ENCODE measurements at regions not wholly inside any gene's neighbourhood (a gene's known extent, or its start where the extent isn't known, plus 50 kb on each side); places are given as distances from the start of the nearest gene placed in this dataset.
"Not testable (repeated sequence)": the region's sequence is repeated elsewhere in the genome, so short reads cannot be mapped to it uniquely, and the experiment has no call there.

DNA sequence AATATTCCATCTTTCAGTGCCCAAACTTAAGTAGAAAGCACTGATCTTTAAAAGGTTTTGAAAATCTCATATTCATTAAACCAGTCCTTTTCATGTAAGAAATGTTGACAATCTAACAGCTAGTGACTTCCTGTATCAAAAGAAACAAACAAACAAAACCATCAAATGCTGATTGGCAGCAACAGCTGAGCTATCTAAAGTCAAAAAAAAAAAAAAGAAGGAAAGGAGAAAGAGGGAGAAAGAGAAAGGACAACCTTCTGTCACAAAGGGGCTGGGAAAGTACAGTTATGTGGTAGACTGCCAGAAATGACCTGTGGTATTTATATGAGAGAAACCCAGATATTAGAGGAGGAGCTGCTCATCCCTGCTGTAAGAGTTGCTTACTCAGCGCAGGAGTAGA, 614.6 kb upstream of the SMIM31 start:
- TF ChIP-seq, protein P1, sequence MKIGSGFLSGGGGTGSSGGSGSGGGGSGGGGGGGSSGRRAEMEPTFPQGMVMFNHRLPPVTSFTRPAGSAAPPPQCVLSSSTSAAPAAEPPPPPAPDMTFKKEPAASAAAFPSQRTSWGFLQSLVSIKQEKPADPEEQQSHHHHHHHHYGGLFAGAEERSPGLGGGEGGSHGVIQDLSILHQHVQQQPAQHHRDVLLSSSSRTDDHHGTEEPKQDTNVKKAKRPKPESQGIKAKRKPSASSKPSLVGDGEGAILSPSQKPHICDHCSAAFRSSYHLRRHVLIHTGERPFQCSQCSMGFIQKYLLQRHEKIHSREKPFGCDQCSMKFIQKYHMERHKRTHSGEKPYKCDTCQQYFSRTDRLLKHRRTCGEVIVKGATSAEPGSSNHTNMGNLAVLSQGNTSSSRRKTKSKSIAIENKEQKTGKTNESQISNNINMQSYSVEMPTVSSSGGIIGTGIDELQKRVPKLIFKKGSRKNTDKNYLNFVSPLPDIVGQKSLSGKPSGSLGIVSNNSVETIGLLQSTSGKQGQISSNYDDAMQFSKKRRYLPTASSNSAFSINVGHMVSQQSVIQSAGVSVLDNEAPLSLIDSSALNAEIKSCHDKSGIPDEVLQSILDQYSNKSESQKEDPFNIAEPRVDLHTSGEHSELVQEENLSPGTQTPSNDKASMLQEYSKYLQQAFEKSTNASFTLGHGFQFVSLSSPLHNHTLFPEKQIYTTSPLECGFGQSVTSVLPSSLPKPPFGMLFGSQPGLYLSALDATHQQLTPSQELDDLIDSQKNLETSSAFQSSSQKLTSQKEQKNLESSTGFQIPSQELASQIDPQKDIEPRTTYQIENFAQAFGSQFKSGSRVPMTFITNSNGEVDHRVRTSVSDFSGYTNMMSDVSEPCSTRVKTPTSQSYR (CRISPR knock-in tag; IDR thresholded peaks at IDR 0.05): no peak
- TF ChIP-seq ZNF671 (CRISPR knock-in tag; IDR thresholded peaks at IDR 0.05): no peak
- TF ChIP-seq MYBL2 (CRISPR knock-in tag; IDR thresholded peaks at IDR 0.05): no peak
- no peak for TF ChIP-seq ZNF396 (CRISPR knock-in tag; IDR thresholded peaks at IDR 0.05; ENCODE audit: borderline replicate concordance)
- TF ChIP-seq GRHL2 (CRISPR knock-in tag; IDR thresholded peaks at IDR 0.05; ENCODE audit: insufficient replicate concordance, severe bottlenecking): no peak
- no peak for TF ChIP-seq SMAD4 (CRISPR knock-in tag; IDR thresholded peaks at IDR 0.05)
- TF ChIP-seq, protein P2, sequence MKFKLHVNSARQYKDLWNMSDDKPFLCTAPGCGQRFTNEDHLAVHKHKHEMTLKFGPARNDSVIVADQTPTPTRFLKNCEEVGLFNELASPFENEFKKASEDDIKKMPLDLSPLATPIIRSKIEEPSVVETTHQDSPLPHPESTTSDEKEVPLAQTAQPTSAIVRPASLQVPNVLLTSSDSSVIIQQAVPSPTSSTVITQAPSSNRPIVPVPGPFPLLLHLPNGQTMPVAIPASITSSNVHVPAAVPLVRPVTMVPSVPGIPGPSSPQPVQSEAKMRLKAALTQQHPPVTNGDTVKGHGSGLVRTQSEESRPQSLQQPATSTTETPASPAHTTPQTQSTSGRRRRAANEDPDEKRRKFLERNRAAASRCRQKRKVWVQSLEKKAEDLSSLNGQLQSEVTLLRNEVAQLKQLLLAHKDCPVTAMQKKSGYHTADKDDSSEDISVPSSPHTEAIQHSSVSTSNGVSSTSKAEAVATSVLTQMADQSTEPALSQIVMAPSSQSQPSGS (CRISPR knock-in tag; IDR thresholded peaks at IDR 0.05; ENCODE audit: borderline replicate concordance, low read depth): no peak
- no peak for TF ChIP-seq NFATC4 (CRISPR knock-in tag; IDR thresholded peaks at IDR 0.05)
- Mint-ChIP-seq H3K27me3 (ENCODE audit: low read depth) (no peaks in the 10 kb centered on the region; the same call in none of the 2 replicates), H3K4me1 (peaks cover 25% of the 10 kb centered on the region), H3K9me3 (peaks cover 27% of the 10 kb centered on the region), H3K27ac (no peak overlapping the region), H3K36me3 (peaks cover 12% of the 10 kb centered on the region), H3K4me3 (no peak overlapping the region)
- no peak for DNase-seq (ENCODE audit: low spot score)
- ChIA-PET CTCF (no interaction called here), POLR2A (no interaction called here)
- ATAC-seq: no peak

DNA sequence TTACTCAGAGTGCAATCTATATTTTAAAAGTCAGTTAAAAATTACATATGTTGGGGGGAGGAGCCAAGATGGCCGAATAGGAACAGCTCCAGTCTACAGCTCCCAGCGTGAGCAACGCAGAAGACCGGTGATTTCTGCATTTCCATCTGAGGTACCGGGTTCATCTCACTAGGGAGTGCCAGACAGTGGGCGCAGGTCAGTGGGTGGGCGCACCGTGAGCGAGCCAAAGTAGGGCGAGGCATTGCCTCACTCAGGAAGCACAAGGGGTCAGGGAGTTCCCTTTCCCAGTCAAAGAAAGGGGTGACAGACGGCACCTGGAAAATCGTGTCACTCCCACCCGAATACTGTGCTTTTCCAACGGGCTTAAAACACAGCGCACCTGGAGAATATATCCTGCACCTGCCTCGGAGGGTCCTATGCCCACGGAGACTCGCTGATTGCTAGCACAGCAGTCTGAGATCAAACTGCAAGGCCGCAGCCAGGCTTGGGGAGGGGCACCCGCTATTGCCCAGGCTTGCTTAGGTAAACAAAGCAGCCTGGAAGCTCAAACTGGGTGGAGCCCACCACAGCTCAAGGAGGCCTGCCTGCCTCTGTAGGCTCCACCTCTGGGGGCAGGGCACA, 612.1 kb upstream of the SMIM31 start:
- H3K4me1 Mint-ChIP-seq; DNase-seq (ENCODE audit: low spot score); CTCF ChIA-PET; H3K27me3 Mint-ChIP-seq (ENCODE audit: low read depth); H3K27ac Mint-ChIP-seq; POLR2A ChIA-PET; H3K4me3 Mint-ChIP-seq; ATAC-seq: not testable (repeated sequence)
- Mint-ChIP-seq H3K36me3 (peaks cover 12% of the 10 kb centered on the region), H3K9me3 (peaks cover 17% of the 10 kb centered on the region)

DNA sequence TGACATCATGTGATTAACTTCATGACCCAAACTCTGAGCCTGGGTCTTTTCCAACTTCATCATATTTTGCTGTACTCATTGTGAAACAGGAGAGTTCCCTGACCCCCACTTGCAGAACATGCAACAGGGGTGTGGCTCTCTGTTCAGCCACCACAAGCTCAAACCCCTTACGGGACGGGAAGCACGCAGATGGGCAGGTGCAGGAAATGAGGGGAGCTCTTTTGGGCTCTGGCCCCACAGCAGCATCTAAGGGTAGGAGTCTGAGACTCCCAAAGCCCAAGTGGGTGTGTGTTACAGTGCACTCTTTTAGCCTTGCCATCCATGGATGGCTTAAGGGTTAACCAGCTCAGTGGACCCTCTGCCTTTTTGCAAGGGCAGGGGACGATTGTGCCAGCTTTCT, 599.5 kb upstream of the SMIM31 start:
- ATAC-seq (no peak), DNase-seq (ENCODE audit: low spot score) (no peak)
- no peaks in the 10 kb centered on the region for H3K36me3 Mint-ChIP-seq
- H3K4me1 Mint-ChIP-seq: no peaks in the 10 kb centered on the region
- no peaks in the 10 kb centered on the region for H3K9me3 Mint-ChIP-seq
- ChIA-PET CTCF (no interaction called here), POLR2A (no interaction called here)
- TF ChIP-seq NFE2L1 (CRISPR knock-in tag; IDR thresholded peaks at IDR 0.05): no peak
- no peak for TF ChIP-seq TP53 (CRISPR knock-in tag; IDR thresholded peaks at IDR 0.05)
- TF ChIP-seq FOXK1 (CRISPR knock-in tag; IDR thresholded peaks at IDR 0.05): no peak
- no peak for TF ChIP-seq NFYB (CRISPR knock-in tag; conservative IDR thresholded peaks at IDR 0.05; ENCODE audit: low read depth)
- TF ChIP-seq GABPB1 (CRISPR knock-in tag; IDR thresholded peaks at IDR 0.05): no peak
- no peak overlapping the region for H3K27ac Mint-ChIP-seq
- no peaks in the 10 kb centered on the region for H3K27me3 Mint-ChIP-seq (ENCODE audit: low read depth)
- no peak overlapping the region for H3K4me3 Mint-ChIP-seq

DNA sequence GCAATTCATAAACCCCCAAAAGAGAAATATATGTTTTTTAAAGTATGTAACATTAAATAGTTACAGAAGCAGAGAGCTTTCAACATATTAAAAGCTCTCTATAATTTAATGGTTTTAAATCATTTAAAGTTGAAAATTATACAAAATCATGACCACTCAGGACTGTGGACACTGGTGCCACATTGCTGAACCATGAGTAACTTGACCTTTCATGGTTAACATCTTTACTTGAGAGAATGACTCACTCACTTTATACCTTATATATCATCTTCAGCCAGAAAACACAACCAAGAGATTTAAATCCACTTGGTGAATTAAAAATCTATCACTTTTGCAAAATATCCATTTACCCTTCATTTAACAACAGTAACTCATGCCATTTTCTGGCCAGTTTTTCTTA, 584.3 kb upstream of the SMIM31 start:
- TF ChIP-seq, protein P3, sequence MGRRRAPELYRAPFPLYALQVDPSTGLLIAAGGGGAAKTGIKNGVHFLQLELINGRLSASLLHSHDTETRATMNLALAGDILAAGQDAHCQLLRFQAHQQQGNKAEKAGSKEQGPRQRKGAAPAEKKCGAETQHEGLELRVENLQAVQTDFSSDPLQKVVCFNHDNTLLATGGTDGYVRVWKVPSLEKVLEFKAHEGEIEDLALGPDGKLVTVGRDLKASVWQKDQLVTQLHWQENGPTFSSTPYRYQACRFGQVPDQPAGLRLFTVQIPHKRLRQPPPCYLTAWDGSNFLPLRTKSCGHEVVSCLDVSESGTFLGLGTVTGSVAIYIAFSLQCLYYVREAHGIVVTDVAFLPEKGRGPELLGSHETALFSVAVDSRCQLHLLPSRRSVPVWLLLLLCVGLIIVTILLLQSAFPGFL (CRISPR knock-in tag; IDR thresholded peaks at IDR 0.05; ENCODE audit: borderline replicate concordance): no peak
- TF ChIP-seq, protein P4, sequence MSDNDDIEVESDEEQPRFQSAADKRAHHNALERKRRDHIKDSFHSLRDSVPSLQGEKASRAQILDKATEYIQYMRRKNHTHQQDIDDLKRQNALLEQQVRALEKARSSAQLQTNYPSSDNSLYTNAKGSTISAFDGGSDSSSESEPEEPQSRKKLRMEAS (CRISPR knock-in tag; IDR thresholded peaks at IDR 0.05): no peak
- Mint-ChIP-seq H3K36me3 (peaks cover 2% of the 10 kb centered on the region; the same call in 1 of the 2 replicates), H3K9me3 (peaks cover 16% of the 10 kb centered on the region), H3K27me3 (ENCODE audit: low read depth) (no peaks in the 10 kb centered on the region), H3K4me3 (no peak overlapping the region), H3K27ac (no peak overlapping the region), H3K4me1 (no peaks in the 10 kb centered on the region)
- ChIA-PET POLR2A (no interaction called here), CTCF (no interaction called here)
- ATAC-seq (no peak), DNase-seq (ENCODE audit: low spot score) (no peak)

Data from WTC11 (cell line).